H1 (cell line): ENCODE measurements at regions not wholly inside any gene's neighbourhood (a gene's known extent, or its start where the extent isn't known, plus 50 kb on each side); places are given as distances from the start of the nearest gene placed in this dataset.

ENCODE experiments used
- CTCF ChIA-PET: fragments of 300-600 bp; sonication (Branson Sonifier 250); formaldehyde crosslinking; loops from one replicate; lab custom pipeline; 2021; ENCODE audit not compliant: partially characterized antibody; lab: Charles Lee
- POLR2A ChIA-PET: fragments of 300-600 bp; sonication (Branson Sonifier 250); formaldehyde crosslinking; loops from one replicate; lab custom pipeline; 2021; ENCODE audit warnings: inconsistent platforms; ENCODE audit not compliant: partially characterized antibody; lab: Charles Lee
- DNase-seq, 2 experiments: peaks; one replicate each; pipeline versions ENCODE4 v3.0.0 to v3.0.0-alpha.2; 2010 to 2022; ENCODE audit warnings: low spot score in 2 of 2, low read depth in 1 of 2, mixed read lengths in 1 of 2
- FAIRE-seq: peaks from 2 replicates; lab custom pipeline; 2011; peaks lifted over from hg19 to GRCh38; lab: Jason Lieb, UNC
- H2AFZ ChIP-seq: 2 replicates; pipeline ENCODE4 v1.8.1; 2012; ENCODE audit warnings: low read length, inconsistent platforms
- H2AK5ac ChIP-seq: 2 replicates; pipeline ENCODE4 v1.6.1; 2013; ENCODE audit warnings: low read depth, low read length
- H2BK120ac ChIP-seq: replicated peaks from 2 replicates; pipeline ENCODE3; 2013; ENCODE audit warnings: low read depth, low read length, inconsistent platforms
- H2BK12ac ChIP-seq: 2 replicates; pipeline ENCODE4 v1.6.1; 2013; ENCODE audit warnings: low read depth, low read length
- H2BK15ac ChIP-seq: 2 replicates; pipeline ENCODE4 v1.6.1; 2013; ENCODE audit warnings: low read length
- H2BK20ac ChIP-seq: 2 replicates; pipeline ENCODE4 v1.6.1; 2013; ENCODE audit warnings: low read length
- H2BK5ac ChIP-seq: 2 replicates; pipeline ENCODE4 v1.6.1; 2013; ENCODE audit warnings: low read depth, low read length
- H3K14ac ChIP-seq: 2 replicates; pipeline ENCODE4 v1.6.1; 2013; ENCODE audit warnings: inconsistent platforms; ENCODE audit not compliant: insufficient read length
- H3K18ac ChIP-seq: 2 replicates; pipeline ENCODE4 v1.6.1; 2013; ENCODE audit warnings: low read length; ENCODE audit errors: extremely low read depth
- H3K23ac ChIP-seq: 2 replicates; pipeline ENCODE4 v1.6.1; 2013; ENCODE audit warnings: inconsistent platforms; ENCODE audit not compliant: insufficient read length
- H3K23me2 ChIP-seq: 2 replicates; pipeline ENCODE4 v1.6.1; 2013; ENCODE audit warnings: low read depth, low read length
- H3K27ac ChIP-seq: 2 replicates; pipeline ENCODE4 v1.6.1; 2011; ENCODE audit warnings: low read depth, low read length, inconsistent platforms
- H3K27me3 ChIP-seq, 4 experiments: replicated peaks in 1 of 4; 1 replicate in 1 of 4; 2 replicates in 3 of 4; pipeline versions ENCODE4 v1.6.1 to v1.8.1; 2011 to 2013; ENCODE audit warnings: low read length in 3 of 4, mild to moderate bottlenecking in 3 of 4, inconsistent platforms in 2 of 4, mixed read lengths in 2 of 4, moderate library complexity in 1 of 4; ENCODE audit not compliant: control insufficient read depth in 3 of 4, insufficient read depth in 3 of 4; ENCODE audit errors: extremely low read depth in 1 of 4
- H3K36me3 ChIP-seq, 4 experiments: 2 replicates each; pipeline versions ENCODE4 v1.6.1 to v1.8.1; 2011 to 2013; ENCODE audit warnings: mild to moderate bottlenecking in 4 of 4, low read length in 3 of 4, moderate library complexity in 2 of 4, control low read depth in 1 of 4, inconsistent platforms in 1 of 4; ENCODE audit not compliant: insufficient read depth in 4 of 4, control insufficient read depth in 2 of 4
- H3K4ac ChIP-seq: replicated peaks from 2 replicates; pipeline ENCODE3; 2013; ENCODE audit warnings: low read length, low read depth, mixed read lengths, inconsistent platforms; ENCODE audit not compliant: insufficient read length
- H3K4me1 ChIP-seq, 4 experiments: replicated peaks in 1 of 4; 1 replicate in 1 of 4; 2 replicates in 3 of 4; pipeline versions ENCODE4 v1.6.1 to v1.8.1; 2011 to 2013; ENCODE audit warnings: low read length in 3 of 4, inconsistent platforms in 2 of 4, mixed read lengths in 1 of 4; ENCODE audit not compliant: insufficient read depth in 4 of 4, control insufficient read depth in 3 of 4
- H3K4me2 ChIP-seq, 2 experiments: 2 replicates each; pipeline versions ENCODE4 v1.6.1 to v1.8.1; 2011 to 2013; ENCODE audit warnings: low read depth in 2 of 2, low read length in 2 of 2, control low read depth in 1 of 2, inconsistent platforms in 1 of 2, mild to moderate bottlenecking in 1 of 2; ENCODE audit not compliant: insufficient read depth in 1 of 2
- H3K4me3 ChIP-seq, 4 experiments: fragments of 200-600, 300-600 bp in 1 of 4; sonication (generic), shearing (Covaris generic), sonication (Bioruptor Twin) in 1 of 4; 2 replicates each; pipeline versions ENCODE4 v1.5.1 to v1.8.1; 2011 to 2016; ENCODE audit warnings: low read length in 4 of 4, low read depth in 3 of 4, control low read depth in 2 of 4, inconsistent platforms in 2 of 4, mild to moderate bottlenecking in 2 of 4, mixed read lengths in 1 of 4, moderate library complexity in 1 of 4; ENCODE audit not compliant: insufficient read depth in 2 of 4; ENCODE audit errors: extremely low read depth in 1 of 4
- H3K56ac ChIP-seq: replicated peaks from 2 replicates; pipeline ENCODE3; 2013; ENCODE audit warnings: low read depth, mild to moderate bottlenecking, mixed read lengths, low read length, inconsistent platforms; ENCODE audit not compliant: insufficient read length
- H3K79me1 ChIP-seq: 2 replicates; pipeline ENCODE4 v1.6.1; 2013; ENCODE audit warnings: low read depth, low read length, control low read depth
- H3K79me2 ChIP-seq, 2 experiments: 2 replicates each; pipeline versions ENCODE4 v1.6.1 to v1.8.1; 2012 to 2013; ENCODE audit warnings: low read length in 2 of 2, mild to moderate bottlenecking in 2 of 2, inconsistent platforms in 1 of 2; ENCODE audit not compliant: insufficient read depth in 2 of 2, control insufficient read depth in 1 of 2
- H3K9ac ChIP-seq, 4 experiments: replicated peaks in 1 of 4; 1 replicate in 1 of 4; 2 replicates in 3 of 4; pipeline versions ENCODE4 v1.6.1 to v1.8.1; 2011 to 2013; ENCODE audit warnings: low read depth in 3 of 4, low read length in 3 of 4, control low read depth in 2 of 4, mild to moderate bottlenecking in 2 of 4, moderate library complexity in 2 of 4, inconsistent platforms in 1 of 4; ENCODE audit errors: extremely low read depth in 1 of 4
- H3K9me3 ChIP-seq, 2 experiments: 2 replicates each; pipeline versions ENCODE4 v1.6.1 to v1.8.1; 2012 to 2013; ENCODE audit warnings: mild to moderate bottlenecking in 2 of 2, moderate library complexity in 2 of 2, control low read depth in 1 of 2, inconsistent platforms in 1 of 2, low read depth in 1 of 2, low read length in 1 of 2, mixed read lengths in 1 of 2; ENCODE audit not compliant: insufficient read depth in 2 of 2
- H4K20me1 ChIP-seq, 2 experiments: replicated peaks in 1 of 2; 2 replicates each; pipeline versions ENCODE3 to v1.8.1; 2011 to 2013; ENCODE audit warnings: inconsistent platforms in 2 of 2, low read length in 2 of 2, mild to moderate bottlenecking in 1 of 2; ENCODE audit not compliant: insufficient read depth in 2 of 2, control insufficient read depth in 1 of 2
- H4K5ac ChIP-seq: 2 replicates; pipeline ENCODE4 v1.6.1; 2013; ENCODE audit warnings: low read length, low read depth, mixed read lengths, inconsistent platforms; ENCODE audit not compliant: insufficient read length
- H4K8ac ChIP-seq: 2 replicates; pipeline ENCODE4 v1.8.0; 2013; ENCODE audit warnings: mild to moderate bottlenecking, moderate library complexity, low read length, inconsistent platforms; ENCODE audit not compliant: insufficient read depth; ENCODE audit errors: extremely low read depth
- H4K91ac ChIP-seq: replicated peaks from 2 replicates; pipeline ENCODE3; 2013; ENCODE audit warnings: low read length, mixed read lengths, inconsistent platforms; ENCODE audit not compliant: insufficient read length
- NRF1 ChIP-seq: IDR thresholded peaks from 2 replicates; pipeline ENCODE4 v1.6.1; 2011; ENCODE audit warnings: mild to moderate bottlenecking, low read depth, low read length, improper control_type of control experiment
- SP4 ChIP-seq: IDR thresholded peaks from 2 replicates; pipeline ENCODE4 v1.6.1; 2012; ENCODE audit warnings: low read length, inconsistent platforms
- WGBS, 2 experiments: shearing (Covaris generic) in 1 of 2; methylation state at CpG; one replicate each; pipeline versions ENCODE4 v1.1.6 to v1.1.7; 2013 to 2015; ENCODE audit warnings: low lambda C conversion rate in 2 of 2, mixed read lengths in 2 of 2, inconsistent platforms in 1 of 2, low coverage in 1 of 2, missing lambda C conversion rate in 1 of 2; ENCODE audit not compliant: insufficient replicate concordance in 2 of 2, insufficient coverage in 1 of 2, insufficient read length in 1 of 2; ENCODE audit errors: extremely low coverage in 1 of 2, missing lambda C conversion rate in 1 of 2; 5-methylcytosine and 5-hydroxymethylcytosine counted together

- Histone ChIP-seq H2AFZ (no peak overlapping the region), H3K56ac (no peak overlapping the region), H4K20me1 (no peaks in the 10 kb centered on the region), H4K5ac (no peak overlapping the region), H2AK5ac (no peak overlapping the region), H2BK20ac (no peak overlapping the region), H3K27me3 (no peaks in the 10 kb centered on the region), H3K4ac (no peak overlapping the region), H2BK120ac (no peak overlapping the region), H4K8ac (no peak overlapping the region), H2BK15ac (no peak overlapping the region), H3K79me2 (no peaks in the 10 kb centered on the region), H3K14ac (no peak overlapping the region), H2BK12ac (no peak overlapping the region), H2BK5ac (no peak overlapping the region), H4K91ac (no peak overlapping the region), H3K27ac (no peak overlapping the region), H3K36me3 (no peaks in the 10 kb centered on the region), H3K4me3 (no peak overlapping the region), H3K9me3 (peaks cover 6 to 16% of the 10 kb centered on the region in 2 experiments; a peak in 2 of 4 replicates), H3K4me1 (no peaks in the 10 kb centered on the region), H3K23ac (no peak overlapping the region), H3K23me2 (no peaks in the 10 kb centered on the region), H3K4me2 (no peak overlapping the region), H3K9ac (no peak overlapping the region), H3K18ac (no peak overlapping the region), H3K79me1 (no peaks in the 10 kb centered on the region)
- TF ChIP-seq NRF1 (no peak), SP4 (no peak)
- 60% methylated on average over 2 of the region's 2 CpGs; no CpG with 5 or more reads in 1 of the 2 experiments for WGBS, 2 experiments
- DNase-seq (no peak), FAIRE-seq (no peak)
- CTCF ChIA-PET, result interaction anchor here (1.2 to 1.8 kb wide), 3 partner anchors 11 to 242 kb away, joined by 3 to 8 read pairs (median 3); no protein-coding TSS in a partner anchor
- POLR2A ChIA-PET, result interaction anchor here (1.0 to 1.5 kb wide), 2 partner anchors 9 to 11 kb away, joined by 3 to 5 read pairs; no protein-coding TSS in a partner anchor
These were observed 120.5 kb downstream of the WDR11 start for GRCh38 chr10:120971671-120972070.
